Osteocyte (in vitro differentiated cells): ENCODE measurements at regions not wholly inside any gene's neighbourhood (a gene's known extent, or its start where the extent isn't known, plus 50 kb on each side); places are given as distances from the start of the nearest gene placed in this dataset.

Experiments
- DNase-seq: peaks from one replicate; pipeline ENCODE4 v3.0.0; 2021; ENCODE audit warnings: mixed read lengths; ENCODE audit not compliant: unreplicated experiment; ENCODE audit errors: extremely low spot score
- H3K27ac Mint-ChIP-seq: one replicate; pipeline ENCODE4 v1.8.0; 2021; ENCODE audit warnings: mild to moderate bottlenecking, mixed read lengths; ENCODE audit not compliant: unreplicated experiment
- H3K27me3 Mint-ChIP-seq: one replicate; pipeline ENCODE4 v1.8.0; 2021; ENCODE audit warnings: mixed read lengths; ENCODE audit not compliant: unreplicated experiment
- H3K36me3 Mint-ChIP-seq: one replicate; pipeline ENCODE4 v1.8.0; 2021; ENCODE audit warnings: mixed read lengths; ENCODE audit not compliant: unreplicated experiment
- H3K4me1 Mint-ChIP-seq: one replicate; pipeline ENCODE4 v1.8.0; 2021; ENCODE audit warnings: mixed read lengths; ENCODE audit not compliant: unreplicated experiment
- H3K4me3 Mint-ChIP-seq: one replicate; pipeline ENCODE4 v1.8.0; 2021; ENCODE audit warnings: mild to moderate bottlenecking, moderate library complexity, mixed read lengths; ENCODE audit not compliant: unreplicated experiment
- H3K9me3 Mint-ChIP-seq: one replicate; pipeline ENCODE4 v1.8.0; 2021; ENCODE audit warnings: mixed read lengths; ENCODE audit not compliant: unreplicated experiment
- TF ChIP-seq, protein P1 (sequence below): fragments of 200-600 bp; sonication (generic); IDR thresholded peaks from 2 replicates; pipeline ENCODE4 v1.5.0; 2021; ENCODE audit warnings: antibody characterized with exemption, mild to moderate bottlenecking, moderate library complexity

DNA sequence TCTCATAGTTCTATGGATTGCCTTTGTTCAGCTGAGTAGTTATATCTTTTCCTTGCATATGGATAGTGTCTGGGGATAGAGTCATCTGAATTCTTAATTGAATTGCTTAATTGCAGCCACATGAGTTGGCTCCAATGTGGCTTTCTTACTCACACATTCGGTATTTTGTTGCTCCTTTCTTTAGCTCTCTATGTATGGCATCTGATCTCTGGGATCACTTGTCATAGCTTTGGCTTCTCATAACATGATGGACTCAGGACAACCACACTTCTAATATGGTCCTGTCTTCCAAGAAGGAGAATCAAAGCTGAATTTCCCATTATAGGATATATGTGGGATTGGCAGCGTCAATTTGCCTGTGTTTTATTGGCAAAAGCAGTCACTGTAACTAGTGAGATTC is 716.2 kb downstream of the NCAM2 start:
- no peak overlapping the region for H3K4me3 Mint-ChIP-seq
- no peaks in the 10 kb centered on the region for H3K27me3 Mint-ChIP-seq
- peaks cover 41% of the 10 kb centered on the region for H3K4me1 Mint-ChIP-seq
- no peak overlapping the region for H3K27ac Mint-ChIP-seq
- no peaks in the 10 kb centered on the region for H3K36me3 Mint-ChIP-seq
- DNase-seq, result no peak
- TF ChIP-seq, protein P1, sequence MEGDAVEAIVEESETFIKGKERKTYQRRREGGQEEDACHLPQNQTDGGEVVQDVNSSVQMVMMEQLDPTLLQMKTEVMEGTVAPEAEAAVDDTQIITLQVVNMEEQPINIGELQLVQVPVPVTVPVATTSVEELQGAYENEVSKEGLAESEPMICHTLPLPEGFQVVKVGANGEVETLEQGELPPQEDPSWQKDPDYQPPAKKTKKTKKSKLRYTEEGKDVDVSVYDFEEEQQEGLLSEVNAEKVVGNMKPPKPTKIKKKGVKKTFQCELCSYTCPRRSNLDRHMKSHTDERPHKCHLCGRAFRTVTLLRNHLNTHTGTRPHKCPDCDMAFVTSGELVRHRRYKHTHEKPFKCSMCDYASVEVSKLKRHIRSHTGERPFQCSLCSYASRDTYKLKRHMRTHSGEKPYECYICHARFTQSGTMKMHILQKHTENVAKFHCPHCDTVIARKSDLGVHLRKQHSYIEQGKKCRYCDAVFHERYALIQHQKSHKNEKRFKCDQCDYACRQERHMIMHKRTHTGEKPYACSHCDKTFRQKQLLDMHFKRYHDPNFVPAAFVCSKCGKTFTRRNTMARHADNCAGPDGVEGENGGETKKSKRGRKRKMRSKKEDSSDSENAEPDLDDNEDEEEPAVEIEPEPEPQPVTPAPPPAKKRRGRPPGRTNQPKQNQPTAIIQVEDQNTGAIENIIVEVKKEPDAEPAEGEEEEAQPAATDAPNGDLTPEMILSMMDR, result no peak
- H3K9me3 Mint-ChIP-seq, result no peaks in the 10 kb centered on the region

DNA sequence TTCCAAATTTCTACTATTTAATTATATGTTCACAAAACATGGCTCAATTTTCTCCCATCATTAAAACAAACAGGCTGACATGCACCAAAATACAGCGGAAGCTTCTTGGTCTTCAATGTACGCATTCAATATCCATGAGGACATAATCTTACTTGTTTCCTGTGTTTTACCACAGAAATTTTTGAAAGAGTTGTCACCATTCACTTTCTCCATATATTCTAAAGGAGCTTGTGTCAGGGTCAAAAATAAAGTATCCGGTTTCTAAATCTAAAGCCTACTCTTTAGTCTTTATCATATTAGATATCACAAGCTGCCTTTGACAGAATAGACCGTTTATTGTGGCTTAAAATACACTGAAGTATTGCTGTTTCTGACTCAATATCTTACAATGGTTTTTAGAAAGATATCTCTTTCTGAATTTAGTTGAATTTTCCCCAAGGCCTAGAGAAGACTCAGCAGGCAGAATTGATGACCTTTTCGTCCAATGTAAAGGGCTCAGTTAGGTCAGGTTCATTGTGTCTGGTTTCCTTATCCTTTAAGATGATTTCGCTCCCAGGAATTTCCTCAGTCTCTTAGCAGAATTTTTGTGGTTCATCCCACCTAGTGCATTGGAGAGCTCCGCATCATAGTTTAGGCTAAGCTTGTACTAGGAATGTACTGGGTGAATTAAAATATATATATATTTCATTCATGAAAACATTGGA is 717.2 kb downstream of the NCAM2 start:
- Mint-ChIP-seq H3K27ac (peak overlapping the region; percentile 1), H3K9me3 (no peaks in the 10 kb centered on the region), H3K4me1 (peaks cover 41% of the 10 kb centered on the region), H3K4me3 (no peak overlapping the region), H3K27me3 (no peaks in the 10 kb centered on the region), H3K36me3 (no peaks in the 10 kb centered on the region)
- no peak for DNase-seq
- TF ChIP-seq, protein P1, result no peak

DNA sequence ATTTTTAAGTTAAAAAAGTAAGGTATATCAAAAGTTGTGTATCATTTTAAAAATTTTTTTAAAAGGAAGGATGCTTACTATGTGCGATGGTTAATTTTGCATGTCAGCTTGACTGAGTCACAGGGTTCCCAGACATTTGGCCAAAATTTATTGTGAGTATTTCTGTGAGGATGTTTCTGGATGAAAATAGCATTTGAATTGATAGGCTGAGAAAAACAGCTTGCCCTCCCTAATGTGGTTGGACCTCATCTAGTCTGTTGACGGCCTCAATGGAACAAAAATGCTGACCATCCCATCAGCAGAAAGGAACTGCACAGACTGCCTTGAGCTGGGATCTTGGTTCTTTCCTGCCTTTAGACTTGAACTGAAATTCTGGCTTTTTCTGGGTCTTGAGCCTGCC is 724.5 kb downstream of the NCAM2 start:
- no peak for DNase-seq
- H3K27ac Mint-ChIP-seq, result no peak overlapping the region
- H3K9me3 Mint-ChIP-seq, result peaks cover 14% of the 10 kb centered on the region
- TF ChIP-seq, protein P1, result no peak
- H3K4me3 Mint-ChIP-seq, result no peak overlapping the region
- no peaks in the 10 kb centered on the region for H3K36me3 Mint-ChIP-seq
- no peaks in the 10 kb centered on the region for H3K4me1 Mint-ChIP-seq
- H3K27me3 Mint-ChIP-seq, result no peaks in the 10 kb centered on the region

DNA sequence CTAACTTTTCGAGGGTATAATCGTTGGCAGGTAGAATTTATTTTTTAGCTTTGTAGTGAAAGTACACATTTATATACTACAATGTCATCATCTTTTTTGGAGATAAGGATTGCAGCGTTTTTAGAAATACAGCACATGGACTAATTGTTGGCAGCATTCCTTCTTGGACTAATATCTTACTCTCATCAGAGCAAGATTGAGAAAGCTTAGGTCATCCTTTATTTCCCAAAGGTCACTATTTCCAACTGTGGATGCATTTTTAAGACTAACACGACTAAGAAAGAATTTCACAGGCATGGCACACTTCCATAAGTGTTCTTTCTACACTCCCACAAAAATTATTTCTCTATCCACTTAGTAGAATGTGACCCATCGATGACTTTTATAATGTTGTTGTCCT is 732.3 kb downstream of the NCAM2 start:
- DNase-seq, result no peak
- TF ChIP-seq, protein P1, result no peak
- Mint-ChIP-seq H3K4me1 (peaks cover 4% of the 10 kb centered on the region), H3K27me3 (no peaks in the 10 kb centered on the region), H3K9me3 (peaks cover 5% of the 10 kb centered on the region), H3K4me3 (no peak overlapping the region), H3K36me3 (peaks cover 3% of the 10 kb centered on the region), H3K27ac (no peak overlapping the region)

DNA sequence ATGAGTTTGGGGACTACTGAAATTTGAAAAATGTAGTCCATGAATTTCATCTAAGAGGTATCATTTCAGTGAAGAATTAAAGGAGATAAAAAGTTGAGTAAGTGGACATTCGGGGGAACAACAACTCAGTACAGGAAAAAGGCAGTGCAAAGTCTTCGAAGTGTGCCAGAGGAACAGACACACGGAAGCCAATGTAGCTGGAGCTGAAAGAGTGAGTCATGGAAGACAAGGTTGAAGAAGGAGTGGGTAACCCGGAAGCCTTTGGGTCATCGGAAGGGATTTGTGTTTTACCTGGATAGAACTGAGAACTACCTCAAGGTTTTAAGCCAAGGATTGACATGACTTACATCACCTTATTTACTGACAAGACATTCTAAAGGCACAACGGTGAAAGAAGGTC is 733.4 kb downstream of the NCAM2 start:
- H3K4me3 Mint-ChIP-seq, result no peak overlapping the region
- H3K36me3 Mint-ChIP-seq, result peaks cover 3% of the 10 kb centered on the region
- TF ChIP-seq, protein P1, result no peak
- DNase-seq, result no peak
- H3K4me1 Mint-ChIP-seq, result peaks cover 4% of the 10 kb centered on the region
- no peaks in the 10 kb centered on the region for H3K27me3 Mint-ChIP-seq
- H3K9me3 Mint-ChIP-seq, result peaks cover 5% of the 10 kb centered on the region
- H3K27ac Mint-ChIP-seq, result no peak overlapping the region
